ENCODE measurements at regions not wholly inside any gene's neighbourhood (a gene's known extent, or its start where the extent isn't known, plus 50 kb on each side); places are given as distances from the start of the nearest gene placed in this dataset.

GRCh38 chr11:56849852-56850251, 101.4 kb upstream of the OR9G4 start:
- Histone ChIP-seq H3K4me1 (replicated peaks) (no peaks in the 10 kb centered on the region), H3K36me3 (no peaks in the 10 kb centered on the region), H3K4me3 (no peak overlapping the region), H3K27ac (no peak overlapping the region), H3K9me3 (no peaks in the 10 kb centered on the region), H3K27me3 (replicated peaks; ENCODE audit: insufficient read depth) (no peaks in the 10 kb centered on the region)
- WGBS, result 62% methylated on average over 2 of the region's 2 CpGs
- intact Hi-C loops (cut with DNase I), result no loop called here
- no peak for DNase-seq (ENCODE audit: low spot score)
- TF ChIP-seq CTCF (IDR thresholded peaks at IDR 0.05), result no peak
- no peak for TF ChIP-seq POLR2AphosphoS5 (IDR thresholded peaks at IDR 0.05)
- no peak for TF ChIP-seq POLR2A (IDR thresholded peaks at IDR 0.05)

- Histone ChIP-seq H3K9me3 (no peaks in the 10 kb centered on the region), H3K27me3 (replicated peaks; ENCODE audit: insufficient read depth) (no peaks in the 10 kb centered on the region), H3K4me3 (no peak overlapping the region), H3K36me3 (no peaks in the 10 kb centered on the region), H3K27ac (no peak overlapping the region), H3K4me1 (replicated peaks) (no peaks in the 10 kb centered on the region)
- intact Hi-C loops (cut with DNase I), result no loop called here
- TF ChIP-seq POLR2A (IDR thresholded peaks at IDR 0.05) (no peak), POLR2AphosphoS5 (IDR thresholded peaks at IDR 0.05) (no peak), CTCF (IDR thresholded peaks at IDR 0.05) (no peak)
- DNase-seq (ENCODE audit: low spot score), result no peak
Observed at GRCh38 chr11:56849250-56849649, 100.8 kb upstream of the OR9G4 start.

GRCh38 chr11:56848141-56848809, 99.8 kb upstream of the OR9G4 start:
- Histone ChIP-seq H3K4me1 (replicated peaks) (no peaks in the 10 kb centered on the region), H3K27me3 (replicated peaks; ENCODE audit: insufficient read depth) (no peaks in the 10 kb centered on the region), H3K9me3 (no peaks in the 10 kb centered on the region), H3K27ac (no peak overlapping the region), H3K4me3 (no peak overlapping the region), H3K36me3 (no peaks in the 10 kb centered on the region)
- no peak for TF ChIP-seq CTCF (IDR thresholded peaks at IDR 0.05)
- no peak for TF ChIP-seq POLR2AphosphoS5 (IDR thresholded peaks at IDR 0.05)
- no peak for TF ChIP-seq POLR2A (IDR thresholded peaks at IDR 0.05)
- intact Hi-C loops (cut with DNase I), result no loop called here
- 47% methylated on average over 8 of the region's 8 CpGs for WGBS
- no peak for DNase-seq (ENCODE audit: low spot score)

- WGBS, result 42% methylated on average over 8 of the region's 8 CpGs
- Histone ChIP-seq H3K27me3 (replicated peaks; ENCODE audit: insufficient read depth) (no peaks in the 10 kb centered on the region), H3K36me3 (no peaks in the 10 kb centered on the region), H3K4me3 (no peak overlapping the region), H3K27ac (no peak overlapping the region), H3K9me3 (no peaks in the 10 kb centered on the region), H3K4me1 (replicated peaks) (no peaks in the 10 kb centered on the region)
- TF ChIP-seq CTCF (IDR thresholded peaks at IDR 0.05) (no peak), POLR2A (IDR thresholded peaks at IDR 0.05) (no peak), POLR2AphosphoS5 (IDR thresholded peaks at IDR 0.05) (no peak)
- intact Hi-C loops (cut with DNase I), result no loop called here
- DNase-seq (ENCODE audit: low spot score), result no peak
Observed at GRCh38 chr11:56846631-56847576, 98.4 kb upstream of the OR9G4 start.

Measured in prostate gland (tissue), 2 donors.